Keratinocyte (primary cell): ENCODE measurements at regions not wholly inside any gene's neighbourhood (a gene's known extent, or its start where the extent isn't known, plus 50 kb on each side); places are given as distances from the start of the nearest gene placed in this dataset.

Experiments used
- DNase-seq: peaks from one replicate; pipeline ENCODE4 v3.0.0-alpha.2; 2011; ENCODE audit warnings: low read depth, missing footprints, low spot score
- FAIRE-seq: peaks from 2 replicates; lab custom pipeline; 2011; peaks lifted over from hg19 to GRCh38; lab: Jason Lieb, UNC
- H2AFZ ChIP-seq: 2 replicates; pipeline ENCODE4 v1.6.0; 2012; ENCODE audit warnings: low read length, control low read depth, inconsistent platforms; ENCODE audit not compliant: control insufficient read depth
- H3K27ac ChIP-seq: 2 replicates; pipeline ENCODE4 v1.5.1; 2011; ENCODE audit warnings: low read length; ENCODE audit not compliant: control insufficient read depth, insufficient read depth
- H3K27me3 ChIP-seq: 3 replicates; pipeline ENCODE4 v1.6.0; 2011; ENCODE audit warnings: low read length; ENCODE audit not compliant: control insufficient read depth, insufficient read depth; ENCODE audit errors: extremely low read depth
- H3K36me3 ChIP-seq, 2 experiments: 2 replicates in 1 of 2; 3 replicates in 1 of 2; pipeline ENCODE4 v1.5.1; 2011; ENCODE audit warnings: low read length in 2 of 2, mild to moderate bottlenecking in 1 of 2; ENCODE audit not compliant: control insufficient read depth in 2 of 2, insufficient read depth in 2 of 2; ENCODE audit errors: extremely low read depth in 1 of 2
- H3K4me1 ChIP-seq: 3 replicates; pipeline ENCODE4 v1.5.1; 2011; ENCODE audit warnings: low read length; ENCODE audit not compliant: control insufficient read depth, insufficient read depth; ENCODE audit errors: extremely low read depth
- H3K4me2 ChIP-seq: 3 replicates; pipeline ENCODE4 v1.6.0; 2011; ENCODE audit warnings: low read depth, low read length; ENCODE audit not compliant: control insufficient read depth, insufficient read depth; ENCODE audit errors: extremely low read depth
- H3K4me3 ChIP-seq, 3 experiments: fragments of 200-600 bp in 1 of 3; sonication (generic) in 1 of 3; 2 replicates in 2 of 3; 3 replicates in 1 of 3; pipeline ENCODE4 v1.5.1; 2011 to 2016; ENCODE audit warnings: low read length in 3 of 3, mild to moderate bottlenecking in 3 of 3, control low read depth in 2 of 3, inconsistent platforms in 1 of 3, low read depth in 1 of 3, mixed read lengths in 1 of 3, mixed run types in 1 of 3, moderate library complexity in 1 of 3; ENCODE audit not compliant: control insufficient read depth in 2 of 3, insufficient read depth in 2 of 3; ENCODE audit errors: extremely low read depth in 1 of 3
- H3K79me2 ChIP-seq: 2 replicates; pipeline ENCODE4 v1.6.0; 2012; ENCODE audit warnings: low read length; ENCODE audit not compliant: control insufficient read depth, insufficient read depth
- H3K9ac ChIP-seq: 3 replicates; pipeline ENCODE4 v1.6.0; 2011; ENCODE audit warnings: low read length; ENCODE audit not compliant: control insufficient read depth, insufficient read depth; ENCODE audit errors: extremely low read depth
- H3K9me1 ChIP-seq: 3 replicates; pipeline ENCODE4 v1.6.0; 2011; ENCODE audit warnings: low read length; ENCODE audit not compliant: control insufficient read depth, insufficient read depth; ENCODE audit errors: extremely low read depth
- H3K9me3 ChIP-seq: 2 replicates; pipeline ENCODE4 v1.5.1; 2012; ENCODE audit warnings: low read depth, low read length; ENCODE audit not compliant: control insufficient read depth
- H4K20me1 ChIP-seq: 3 replicates; pipeline ENCODE4 v1.6.0; 2011; ENCODE audit warnings: low read length; ENCODE audit not compliant: control insufficient read depth, insufficient read depth; ENCODE audit errors: extremely low read depth
- EZH2 ChIP-seq: IDR thresholded peaks from one replicate; pipeline ENCODE4 v1.6.1; 2012; ENCODE audit warnings: inconsistent platforms, mild to moderate bottlenecking, low read length, moderate library complexity
- dilution Hi-C: fragments of 300-500 bp; cut with MboI; formaldehyde crosslinking; loops from one replicate; pipeline ENCODE4 v1.7.0; 2020; ENCODE audit warnings: low sequenced_read_pairs; ENCODE audit not compliant: extremely low pct_ligation_motif_present
- TF ChIP-seq, protein P1 (sequence below), 3 experiments: IDR thresholded peaks in 1 of 3; conservative IDR thresholded peaks in 1 of 3; optimal IDR thresholded peaks in 1 of 3; 2 replicates in 2 of 3; 3 replicates in 1 of 3; pipeline versions ENCODE3 to v1.5.1; 2011; ENCODE audit warnings: low read length in 3 of 3, mild to moderate bottlenecking in 3 of 3, moderate library complexity in 2 of 3, control low read depth in 1 of 3, inconsistent platforms in 1 of 3; ENCODE audit not compliant: insufficient read depth in 2 of 3; ENCODE audit errors: extremely low read depth in 1 of 3

DNA sequence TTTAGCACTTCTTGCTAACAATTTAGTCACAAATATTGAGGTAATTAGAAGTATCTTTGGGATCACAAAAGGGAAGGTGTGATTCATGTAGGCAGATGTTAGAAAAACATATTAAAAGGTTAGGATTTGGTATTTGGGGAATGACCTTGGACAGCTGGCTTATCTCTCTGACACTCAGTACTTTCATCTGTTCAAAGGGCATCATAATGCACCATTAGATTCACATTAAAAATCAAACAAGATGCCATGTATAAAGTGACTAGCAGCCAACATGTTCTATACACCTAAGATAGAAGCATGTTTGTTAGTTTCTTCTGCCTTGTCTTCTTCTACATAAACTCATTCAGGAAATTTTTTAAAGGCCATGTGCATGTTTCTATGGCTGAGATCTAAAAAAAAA, 56.5 kb upstream of the ESRRG start:
- dilution Hi-C loops, result no loop called here
- Histone ChIP-seq H3K4me2 (no peak overlapping the region), H3K36me3 (no peaks in the 10 kb centered on the region), H3K4me1 (no peaks in the 10 kb centered on the region), H3K4me3 (no peak overlapping the region), H3K27ac (no peak overlapping the region), H3K9me3 (no peaks in the 10 kb centered on the region), H3K27me3 (no peaks in the 10 kb centered on the region), H3K9me1 (no peaks in the 10 kb centered on the region), H3K79me2 (no peaks in the 10 kb centered on the region), H2AFZ (no peak overlapping the region), H4K20me1 (no peaks in the 10 kb centered on the region), H3K9ac (no peak overlapping the region)
- no peak for TF ChIP-seq EZH2
- TF ChIP-seq, protein P1, sequence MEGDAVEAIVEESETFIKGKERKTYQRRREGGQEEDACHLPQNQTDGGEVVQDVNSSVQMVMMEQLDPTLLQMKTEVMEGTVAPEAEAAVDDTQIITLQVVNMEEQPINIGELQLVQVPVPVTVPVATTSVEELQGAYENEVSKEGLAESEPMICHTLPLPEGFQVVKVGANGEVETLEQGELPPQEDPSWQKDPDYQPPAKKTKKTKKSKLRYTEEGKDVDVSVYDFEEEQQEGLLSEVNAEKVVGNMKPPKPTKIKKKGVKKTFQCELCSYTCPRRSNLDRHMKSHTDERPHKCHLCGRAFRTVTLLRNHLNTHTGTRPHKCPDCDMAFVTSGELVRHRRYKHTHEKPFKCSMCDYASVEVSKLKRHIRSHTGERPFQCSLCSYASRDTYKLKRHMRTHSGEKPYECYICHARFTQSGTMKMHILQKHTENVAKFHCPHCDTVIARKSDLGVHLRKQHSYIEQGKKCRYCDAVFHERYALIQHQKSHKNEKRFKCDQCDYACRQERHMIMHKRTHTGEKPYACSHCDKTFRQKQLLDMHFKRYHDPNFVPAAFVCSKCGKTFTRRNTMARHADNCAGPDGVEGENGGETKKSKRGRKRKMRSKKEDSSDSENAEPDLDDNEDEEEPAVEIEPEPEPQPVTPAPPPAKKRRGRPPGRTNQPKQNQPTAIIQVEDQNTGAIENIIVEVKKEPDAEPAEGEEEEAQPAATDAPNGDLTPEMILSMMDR (optimal IDR thresholded peaks at IDR 0.05 in 1 of 3, IDR thresholded peaks at IDR 0.05 in 1 of 3, conservative IDR thresholded peaks at IDR 0.05 in 1 of 3; ENCODE audit: extremely low read depth in 1 of 3, insufficient read depth in 2 of 3, low read length in 3 of 3), result no peak
- FAIRE-seq (no peak), DNase-seq (no peak)

DNA sequence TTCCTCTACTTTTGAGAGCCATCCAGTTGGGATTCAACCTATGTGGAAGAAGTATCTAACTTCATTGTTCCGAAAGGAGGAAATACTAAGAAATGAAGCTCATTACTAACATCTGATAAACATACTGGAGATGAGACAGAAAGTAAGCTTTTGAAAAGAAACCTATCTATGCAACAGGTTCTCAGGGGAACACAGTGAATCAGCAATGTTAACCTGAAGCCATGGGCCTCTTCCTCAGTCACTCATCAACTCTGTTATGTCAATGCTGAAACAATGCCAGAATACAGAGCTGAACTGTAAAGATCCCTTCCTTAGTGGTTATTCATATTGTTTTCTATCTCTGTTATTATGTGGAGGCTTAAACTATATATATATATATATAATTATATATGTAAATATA, 55.5 kb upstream of the ESRRG start:
- peak; percentile 26 for FAIRE-seq
- H3K9me1 ChIP-seq, result no peaks in the 10 kb centered on the region

More for the DNA sequence above, 55.5 kb upstream of the ESRRG start:
- Histone ChIP-seq H3K36me3 (no peaks in the 10 kb centered on the region), H3K9ac (no peak overlapping the region), H4K20me1 (no peaks in the 10 kb centered on the region), H3K27ac (no peak overlapping the region), H3K4me2 (no peak overlapping the region), H2AFZ (no peak overlapping the region), H3K9me3 (no peaks in the 10 kb centered on the region), H3K79me2 (no peaks in the 10 kb centered on the region), H3K4me1 (no peaks in the 10 kb centered on the region), H3K4me3 (no peak overlapping the region), H3K27me3 (no peaks in the 10 kb centered on the region)
- no peak for DNase-seq
- dilution Hi-C loops, result no loop called here
- TF ChIP-seq, protein P1 (optimal IDR thresholded peaks at IDR 0.05 in 1 of 3, IDR thresholded peaks at IDR 0.05 in 1 of 3, conservative IDR thresholded peaks at IDR 0.05 in 1 of 3; ENCODE audit: extremely low read depth in 1 of 3, insufficient read depth in 2 of 3, low read length in 3 of 3), result no peak
- no peak for TF ChIP-seq EZH2
